HCT116 (cell line): ENCODE measurements at regions not wholly inside any gene's neighbourhood (a gene's known extent, or its start where the extent isn't known, plus 50 kb on each side); places are given as distances from the start of the nearest gene placed in this dataset.

Experiments
- ATAC-seq: fragments of 200-7000 bp; cut with Tn5 transposase; 2 replicates; pipeline ENCODE4 v1.9.1; 2020; ENCODE audit warnings: mild to moderate bottlenecking, moderate library complexity
- BruUV-seq: library from RNA; stranded (reverse); fragments of 400-500 nt; replicated peaks from 2 replicates; lab custom pipeline; 2021; lab: Mats Ljungman, UMichigan
- CTCF ChIA-PET: fragments of 300-600 bp; sonication (Branson Sonifier 250); formaldehyde crosslinking; loops from one replicate; lab custom pipeline; 2021; ENCODE audit warnings: antibody characterized with exemption; lab: Charles Lee
- POLR2A ChIA-PET: fragments of 300-600, 350-600 bp; sonication (Branson Sonifier 250); formaldehyde crosslinking; loops from one replicate; lab custom pipeline; 2021; ENCODE audit warnings: antibody characterized with exemption; lab: Charles Lee
- RAD21 ChIA-PET, 2 experiments: fragments of 300-600 bp; sonication (Branson Sonifier 250); formaldehyde crosslinking; loops; one replicate each; lab custom pipeline; 2023; ENCODE audit warnings: low total read pairs in 2 of 2; ENCODE audit not compliant: uncharacterized antibody in 2 of 2, unreplicated experiment in 2 of 2, low non-redundant PET in 1 of 2; lab: Charles Lee
- DNase-seq: peaks from one replicate; pipeline ENCODE4 v3.0.0-alpha.2; 2010; ENCODE audit warnings: low read depth, low spot score
- H2AFZ ChIP-seq: fragments of 200-600 bp; shearing (Covaris generic), sonication (generic); 2 replicates; pipeline ENCODE4 v1.6.1; 2017; ENCODE audit warnings: low read depth, mixed run types, mixed read lengths, antibody characterized with exemption, low read length; ENCODE audit not compliant: poor library complexity, severe bottlenecking
- H3K27ac ChIP-seq: 2 replicates; pipeline ENCODE4 v1.5.1; 2012; ENCODE audit warnings: low read depth, low read length
- H3K27me3 ChIP-seq: fragments of 200-600 bp; sonication (generic); 2 replicates; pipeline ENCODE4 v1.6.1; 2016; ENCODE audit warnings: mixed run types, low read length, mixed read lengths; ENCODE audit not compliant: insufficient read depth
- H3K36me3 ChIP-seq, 2 experiments: fragments of 200-500 bp in 1 of 2; fragments of 200-600 bp in 1 of 2; sonication (Bioruptor generic) in 1 of 2; sonication (generic) in 1 of 2; 2 replicates each; pipeline versions ENCODE4 v1.5.1 to v1.6.1; 2014 to 2016; ENCODE audit warnings: low read length in 2 of 2, inconsistent platforms in 1 of 2, mixed read lengths in 1 of 2, mixed run types in 1 of 2; ENCODE audit not compliant: insufficient read depth in 2 of 2, control insufficient read depth in 1 of 2
- H3K4me1 ChIP-seq, 2 experiments: fragments of 200-600 bp in 1 of 2; sonication (generic) in 1 of 2; 2 replicates each; pipeline versions ENCODE4 v1.5.1 to v1.6.1; 2012 to 2017; ENCODE audit warnings: low read length in 2 of 2, inconsistent platforms in 1 of 2, mild to moderate bottlenecking in 1 of 2, mixed read lengths in 1 of 2, mixed run types in 1 of 2, moderate library complexity in 1 of 2; ENCODE audit not compliant: insufficient read depth in 2 of 2, control insufficient read depth in 1 of 2
- H3K4me2 ChIP-seq: fragments of 200-600 bp; sonication (generic); 2 replicates; pipeline ENCODE4 v1.6.1; 2017; ENCODE audit warnings: mixed run types, low read length, mixed read lengths
- H3K4me3 ChIP-seq, 2 experiments: fragments of 200-600 bp in 1 of 2; sonication (generic) in 1 of 2; replicated peaks in 1 of 2; 2 replicates each; pipeline ENCODE4 v1.5.1; 2011 to 2016; ENCODE audit warnings: low read length in 2 of 2, control low read depth in 1 of 2, low read depth in 1 of 2, mild to moderate bottlenecking in 1 of 2, mixed read lengths in 1 of 2, mixed run types in 1 of 2
- H3K79me2 ChIP-seq: fragments of 200-600 bp; sonication (generic); 2 replicates; pipeline ENCODE4 v1.6.1; 2017; ENCODE audit warnings: mild to moderate bottlenecking, mixed run types, low read length, moderate library complexity, mixed read lengths; ENCODE audit not compliant: insufficient read depth
- H3K9ac ChIP-seq: fragments of 200-600 bp; sonication (generic); 2 replicates; pipeline ENCODE4 v1.6.1; 2016; ENCODE audit warnings: low read length, mixed read lengths
- H3K9me2 ChIP-seq: fragments of 200-600 bp; sonication (generic), shearing (Covaris generic); 2 replicates; pipeline ENCODE4 v1.6.1; 2017; ENCODE audit warnings: mixed run types, mild to moderate bottlenecking, moderate library complexity; ENCODE audit not compliant: insufficient read depth
- H3K9me3 ChIP-seq, 2 experiments: fragments of 200-500 bp in 1 of 2; fragments of 200-600 bp in 1 of 2; sonication (Bioruptor generic) in 1 of 2; sonication (generic) in 1 of 2; 2 replicates each; pipeline ENCODE4 v1.6.1; 2014 to 2017; ENCODE audit warnings: low read length in 2 of 2, mixed read lengths in 2 of 2, inconsistent platforms in 1 of 2, low read depth in 1 of 2, mild to moderate bottlenecking in 1 of 2, mixed run types in 1 of 2, moderate library complexity in 1 of 2; ENCODE audit not compliant: control insufficient read depth in 1 of 2, insufficient read depth in 1 of 2
- H4K20me1 ChIP-seq: fragments of 200-600 bp; sonication (generic), shearing (Covaris generic); 2 replicates; pipeline ENCODE4 v1.6.1; 2017; ENCODE audit warnings: mixed run types, mild to moderate bottlenecking, moderate library complexity; ENCODE audit not compliant: insufficient read depth
- EGR1 ChIP-seq: IDR thresholded peaks from 2 replicates; pipeline ENCODE4 v1.6.1; 2012; ENCODE audit warnings: low read depth
- EZH2 ChIP-seq: fragments of 200-600 bp; sonication (generic); IDR thresholded peaks from 2 replicates; pipeline ENCODE4 v1.6.1; 2017; ENCODE audit warnings: antibody characterized with exemption, mixed run types
- EZH2phosphoT487 ChIP-seq: fragments of 200-600 bp; IDR thresholded peaks from 2 replicates; pipeline ENCODE4 v1.6.1; 2018; ENCODE audit warnings: antibody characterized with exemption, borderline replicate concordance
- JUND ChIP-seq: IDR thresholded peaks from 2 replicates; pipeline ENCODE4 v1.6.1; 2012
- POLR2A ChIP-seq: IDR thresholded peaks from 2 replicates; pipeline ENCODE4 v1.7.0; 2011; ENCODE audit warnings: borderline replicate concordance; ENCODE audit not compliant: insufficient read depth, insufficient read length; ENCODE audit errors: extremely low read depth
- SP1 ChIP-seq: IDR thresholded peaks from 2 replicates; pipeline ENCODE4 v1.6.1; 2012; ENCODE audit warnings: low read depth
- YY1 ChIP-seq: IDR thresholded peaks from 2 replicates; pipeline ENCODE4 v1.6.1; 2011; ENCODE audit warnings: low read length, low read depth, moderate library complexity, mild to moderate bottlenecking; ENCODE audit not compliant: insufficient replicate concordance; ENCODE audit errors: extremely low read depth
- ZFX ChIP-seq: fragments of 450-650 bp; IDR thresholded peaks from 2 replicates; pipeline ENCODE4 v1.6.1; 2017
- ZNF274 ChIP-seq: fragments of 200-500 bp; sonication (Bioruptor generic); IDR thresholded peaks from 2 replicates; pipeline ENCODE4 v1.6.1; 2014; ENCODE audit warnings: mild to moderate bottlenecking, low read depth, low read length, inconsistent platforms
- intact Hi-C: fragments of 100-400 bp; cut with micrococcal nuclease; formaldehyde crosslinking; loops from 2 replicates; pipeline ENCODE4 v1.10.0; 2022
- TF ChIP-seq, protein P1 (sequence below), 3 experiments: fragments of 200-600 bp in 1 of 3; sonication (generic) in 1 of 3; IDR thresholded peaks in 2 of 3; conservative IDR thresholded peaks in 1 of 3; 2 replicates each; pipeline ENCODE4 v1.5.1; 2012 to 2017; ENCODE audit warnings: low read depth in 2 of 3, low read length in 2 of 3, antibody characterized with exemption in 1 of 3, borderline replicate concordance in 1 of 3, control low read depth in 1 of 3, mild to moderate bottlenecking in 1 of 3, mixed read lengths in 1 of 3, mixed run types in 1 of 3, moderate library complexity in 1 of 3; ENCODE audit not compliant: insufficient read depth in 1 of 3
- TF ChIP-seq, protein P2 (sequence below): IDR thresholded peaks from 2 replicates; pipeline ENCODE4 v1.6.1; 2012
- TF ChIP-seq, protein P3 (sequence below): IDR thresholded peaks from 2 replicates; pipeline ENCODE4 v1.6.1; 2012

- ChIA-PET RAD21 (no interaction called here), POLR2A (no interaction called here), CTCF (no interaction called here)
- Histone ChIP-seq H3K4me2 (no peak overlapping the region), H3K79me2 (no peaks in the 10 kb centered on the region), H3K36me3 (no peaks in the 10 kb centered on the region), H3K9me2 (0 out of 2 replicates have a peak, but pooled peaks cover 3% of the 10 kb centered on the region), H3K4me3 (no peak overlapping the region), H3K9ac (no peak overlapping the region), H3K4me1 (no peaks in the 10 kb centered on the region), H2AFZ (no peak overlapping the region), H3K27ac (no peak overlapping the region), H4K20me1 (no peaks in the 10 kb centered on the region), H3K9me3 (no peaks in the 10 kb centered on the region), H3K27me3 (no peaks in the 10 kb centered on the region)
- no peak for TF ChIP-seq EZH2phosphoT487
- no peak for TF ChIP-seq SP1
- no peak for TF ChIP-seq EZH2
- TF ChIP-seq, protein P1, sequence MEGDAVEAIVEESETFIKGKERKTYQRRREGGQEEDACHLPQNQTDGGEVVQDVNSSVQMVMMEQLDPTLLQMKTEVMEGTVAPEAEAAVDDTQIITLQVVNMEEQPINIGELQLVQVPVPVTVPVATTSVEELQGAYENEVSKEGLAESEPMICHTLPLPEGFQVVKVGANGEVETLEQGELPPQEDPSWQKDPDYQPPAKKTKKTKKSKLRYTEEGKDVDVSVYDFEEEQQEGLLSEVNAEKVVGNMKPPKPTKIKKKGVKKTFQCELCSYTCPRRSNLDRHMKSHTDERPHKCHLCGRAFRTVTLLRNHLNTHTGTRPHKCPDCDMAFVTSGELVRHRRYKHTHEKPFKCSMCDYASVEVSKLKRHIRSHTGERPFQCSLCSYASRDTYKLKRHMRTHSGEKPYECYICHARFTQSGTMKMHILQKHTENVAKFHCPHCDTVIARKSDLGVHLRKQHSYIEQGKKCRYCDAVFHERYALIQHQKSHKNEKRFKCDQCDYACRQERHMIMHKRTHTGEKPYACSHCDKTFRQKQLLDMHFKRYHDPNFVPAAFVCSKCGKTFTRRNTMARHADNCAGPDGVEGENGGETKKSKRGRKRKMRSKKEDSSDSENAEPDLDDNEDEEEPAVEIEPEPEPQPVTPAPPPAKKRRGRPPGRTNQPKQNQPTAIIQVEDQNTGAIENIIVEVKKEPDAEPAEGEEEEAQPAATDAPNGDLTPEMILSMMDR (IDR thresholded peaks at IDR 0.05 in 2 of 3, conservative IDR thresholded peaks at IDR 0.05 in 1 of 3; ENCODE audit: borderline replicate concordance in 1 of 3, insufficient read depth in 1 of 3, low read depth in 2 of 3, low read length in 2 of 3) = no peak
- TF ChIP-seq, protein P2, sequence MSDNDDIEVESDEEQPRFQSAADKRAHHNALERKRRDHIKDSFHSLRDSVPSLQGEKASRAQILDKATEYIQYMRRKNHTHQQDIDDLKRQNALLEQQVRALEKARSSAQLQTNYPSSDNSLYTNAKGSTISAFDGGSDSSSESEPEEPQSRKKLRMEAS = no peak
- TF ChIP-seq EGR1 = no peak
- no peak for TF ChIP-seq ZFX
- TF ChIP-seq ZNF274 = no peak
- TF ChIP-seq POLR2A = no peak
- TF ChIP-seq JUND = no peak
- no peak for TF ChIP-seq YY1
- TF ChIP-seq, protein P3, sequence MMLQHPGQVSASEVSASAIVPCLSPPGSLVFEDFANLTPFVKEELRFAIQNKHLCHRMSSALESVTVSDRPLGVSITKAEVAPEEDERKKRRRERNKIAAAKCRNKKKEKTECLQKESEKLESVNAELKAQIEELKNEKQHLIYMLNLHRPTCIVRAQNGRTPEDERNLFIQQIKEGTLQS = no peak
- intact Hi-C loops = no loop called here
- no peak for ATAC-seq
- BruUV-seq = no TSS peak
- DNase-seq = no peak
Measured at GRCh38 chr9:91026266-91026665, 224.6 kb downstream of the SYK start.
